Activated naive CD4-positive, alpha-beta T cell treated with anti-CD3 and anti-CD28 coated beads, Interleukin-2, amount 50 U/mL, for 72 hours (primary cell): ENCODE measurements at regions not wholly inside any gene's neighbourhood (a gene's known extent, or its start where the extent isn't known, plus 50 kb on each side); places are given as distances from the start of the nearest gene placed in this dataset.
"Not testable (repeated sequence)": the region's sequence is repeated elsewhere in the genome, so short reads cannot be mapped to it uniquely, and the experiment has no call there.

Experiments
- ATAC-seq, 2 donors: fragments of 150-1000 bp; cut with Tn5 transposase; 2 replicates each; pipeline ENCODE4 v1.10.0; 2021; ENCODE audit warnings: mild to moderate bottlenecking in 2 of 2, moderate library complexity in 2 of 2
- DNase-seq, 2 donors: peaks; one replicate each; pipeline ENCODE4 v3.0.0; 2021 to 2022; ENCODE audit warnings: low spot score in 2 of 2
- H3K27ac Mint-ChIP-seq, 2 donors: one replicate each; pipeline ENCODE4 v1.8.0; 2022; ENCODE audit warnings: mild to moderate bottlenecking in 2 of 2, mixed read lengths in 2 of 2
- H3K36me3 Mint-ChIP-seq, 2 donors: one replicate each; pipeline ENCODE4 v1.8.0; 2022; ENCODE audit warnings: mixed read lengths in 2 of 2
- H3K9me3 Mint-ChIP-seq, 2 donors: one replicate each; pipeline ENCODE4 v1.8.0; 2022; ENCODE audit warnings: mixed read lengths in 2 of 2

DNA sequence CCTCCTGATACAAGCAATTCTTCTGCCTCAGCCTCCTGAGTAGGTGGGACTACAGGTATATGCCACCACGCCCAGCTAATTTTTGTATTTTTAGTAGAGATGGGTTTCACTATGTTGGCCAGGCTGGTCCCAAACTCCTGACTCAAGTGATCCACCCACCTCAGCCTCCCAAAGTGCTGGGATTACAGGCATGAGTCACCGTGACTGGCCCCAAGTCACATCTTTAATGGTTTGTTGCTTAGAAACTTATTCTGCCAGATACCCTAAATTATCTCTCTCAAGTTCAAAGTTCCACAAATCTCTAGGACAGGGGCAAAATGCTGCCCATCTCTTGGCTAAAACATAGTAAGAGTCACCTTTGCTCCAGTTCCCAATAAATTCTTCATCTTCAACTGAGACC is 444.1 kb upstream of the HSF2 start:
- H3K27ac Mint-ChIP-seq, H3K9me3 Mint-ChIP-seq, ATAC-seq, H3K36me3 Mint-ChIP-seq, DNase-seq: not testable (repeated sequence)

DNA sequence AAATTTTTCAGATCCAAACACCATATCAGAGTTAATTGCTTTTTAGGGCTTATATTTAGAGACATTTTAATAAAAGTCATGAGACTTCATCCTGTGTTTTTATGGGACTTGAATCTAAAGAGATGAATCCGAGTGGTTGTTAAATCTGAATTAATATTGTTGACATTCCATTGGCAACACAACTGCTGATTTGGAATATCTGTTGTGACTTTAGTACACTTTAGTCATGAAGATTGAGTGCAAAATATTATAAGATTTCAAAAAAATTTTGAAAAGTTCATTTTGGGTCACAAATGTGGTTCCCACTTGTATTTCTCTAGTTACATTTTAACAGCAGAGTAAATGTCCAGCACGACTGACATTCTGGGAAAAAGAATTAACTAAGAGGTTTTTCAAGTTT is 442.7 kb upstream of the HSF2 start:
- no peaks in the 10 kb centered on the region for H3K9me3 Mint-ChIP-seq
- H3K36me3 Mint-ChIP-seq, result no peaks in the 10 kb centered on the region
- no peak overlapping the region for H3K27ac Mint-ChIP-seq
- ATAC-seq (no peak), DNase-seq (no peak)

DNA sequence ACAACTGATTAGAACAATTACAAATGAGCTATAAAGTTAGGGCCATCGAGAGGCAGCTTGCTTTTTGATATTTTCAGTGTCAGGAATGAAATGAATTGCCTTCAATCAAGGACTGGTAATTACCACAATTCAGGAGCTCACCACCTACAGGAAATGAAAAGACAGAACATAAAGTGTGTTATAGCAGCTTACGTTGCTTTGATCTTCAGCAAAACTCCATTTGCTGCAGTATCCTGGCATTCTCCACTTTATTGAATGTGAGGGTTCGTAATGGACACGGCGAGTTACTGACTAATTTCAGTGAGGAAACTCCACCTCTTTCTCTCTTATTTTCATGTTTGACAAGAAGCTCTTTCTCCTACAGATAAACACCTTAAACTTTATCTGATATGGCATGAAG is 440.0 kb upstream of the HSF2 start:
- DNase-seq (no peak), ATAC-seq (no peak)
- H3K27ac Mint-ChIP-seq, result no peak overlapping the region
- H3K9me3 Mint-ChIP-seq, result no peaks in the 10 kb centered on the region
- H3K36me3 Mint-ChIP-seq, result no peaks in the 10 kb centered on the region

DNA sequence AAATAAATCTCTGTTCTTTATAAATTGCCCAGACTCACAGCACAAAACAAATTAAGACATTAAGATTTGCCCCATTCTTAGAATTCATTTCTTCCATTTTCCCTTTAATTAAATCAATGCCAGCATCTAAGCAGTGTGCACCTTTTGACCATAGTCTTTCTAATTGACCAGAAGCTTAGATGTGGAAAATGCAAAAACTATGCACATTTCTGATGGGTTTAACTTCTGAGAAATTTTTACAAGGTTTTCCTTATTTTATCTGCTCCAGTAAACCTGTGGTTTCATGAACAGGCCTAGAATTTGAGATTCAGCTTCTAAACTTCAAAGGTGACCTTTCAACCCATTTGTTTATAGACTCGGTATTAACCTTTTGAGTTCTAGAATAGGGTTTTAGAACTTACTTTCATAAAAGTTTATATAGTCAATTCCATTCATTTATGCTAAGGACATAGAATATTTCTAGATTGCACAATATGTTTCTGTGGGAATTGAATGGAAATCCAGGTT is 437.8 kb upstream of the HSF2 start:
- ATAC-seq (no peak), DNase-seq (no peak)
- H3K9me3 Mint-ChIP-seq, result no peaks in the 10 kb centered on the region
- H3K36me3 Mint-ChIP-seq, result no peaks in the 10 kb centered on the region
- no peak overlapping the region for H3K27ac Mint-ChIP-seq

DNA sequence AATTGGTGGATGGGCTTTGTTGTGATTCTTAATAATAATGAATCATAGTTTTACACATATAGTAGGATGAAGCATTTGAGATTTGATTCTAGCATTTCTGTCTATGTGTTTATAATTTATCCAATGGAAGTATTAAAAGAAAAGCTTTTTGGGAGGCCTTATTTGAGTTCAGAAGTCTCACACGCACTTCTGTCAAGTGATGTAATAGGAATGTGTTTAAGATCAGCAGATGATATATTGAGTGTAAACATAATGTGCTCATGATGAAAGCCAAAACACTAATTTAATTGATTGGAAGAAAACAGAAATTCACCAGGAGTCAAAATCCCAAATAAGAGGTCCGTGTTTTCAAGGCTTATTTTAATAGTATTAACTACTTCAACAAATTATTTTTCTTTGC is 435.6 kb upstream of the HSF2 start:
- DNase-seq (no peak), ATAC-seq (no peak)
- Mint-ChIP-seq H3K27ac (no peak overlapping the region), H3K36me3 (no peaks in the 10 kb centered on the region), H3K9me3 (no peaks in the 10 kb centered on the region)

DNA sequence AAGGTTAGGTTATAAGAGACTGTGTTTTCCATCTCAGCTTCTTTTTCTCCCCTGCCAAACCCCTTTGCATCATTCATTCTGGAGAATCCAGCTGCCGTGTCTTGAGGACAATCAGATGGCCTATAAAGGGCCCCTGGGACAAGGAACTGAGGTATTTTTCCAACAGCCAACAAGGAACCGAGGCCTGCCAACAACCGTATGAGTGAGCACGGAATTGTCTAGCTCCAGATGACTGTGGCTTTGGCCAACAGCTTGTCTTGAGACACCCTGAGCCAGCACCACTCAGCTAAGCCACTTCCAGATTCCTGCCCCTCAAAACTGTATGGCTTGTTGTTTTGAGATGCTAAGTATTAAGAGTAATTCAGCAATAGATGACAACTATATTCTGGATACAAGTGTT is 433.7 kb upstream of the HSF2 start:
- no peaks in the 10 kb centered on the region for H3K9me3 Mint-ChIP-seq
- ATAC-seq (no peak), DNase-seq (no peak)
- H3K27ac Mint-ChIP-seq, result no peak overlapping the region
- H3K36me3 Mint-ChIP-seq, result no peaks in the 10 kb centered on the region

DNA sequence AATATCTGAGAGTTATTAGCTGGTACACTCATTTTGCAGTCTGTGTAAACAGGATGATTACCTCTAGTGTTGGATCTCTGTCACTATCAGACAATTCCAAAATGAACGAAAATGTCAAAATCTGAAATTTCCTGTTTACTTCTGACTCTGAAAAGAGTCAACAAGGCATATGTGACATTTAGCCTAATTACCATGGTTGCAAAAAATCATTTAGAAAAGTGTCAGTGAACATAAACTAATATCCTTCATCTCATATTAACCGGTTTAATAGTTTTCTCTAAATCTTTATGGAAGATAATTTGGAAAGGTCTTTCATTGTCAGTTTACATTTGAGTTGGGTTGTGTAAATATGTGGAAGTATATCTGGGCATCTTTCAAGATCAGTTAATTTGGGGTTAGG is 431.8 kb upstream of the HSF2 start:
- Mint-ChIP-seq H3K9me3 (no peaks in the 10 kb centered on the region), H3K27ac (no peak overlapping the region), H3K36me3 (no peaks in the 10 kb centered on the region)
- ATAC-seq, result no peak
- DNase-seq, result no peak

DNA sequence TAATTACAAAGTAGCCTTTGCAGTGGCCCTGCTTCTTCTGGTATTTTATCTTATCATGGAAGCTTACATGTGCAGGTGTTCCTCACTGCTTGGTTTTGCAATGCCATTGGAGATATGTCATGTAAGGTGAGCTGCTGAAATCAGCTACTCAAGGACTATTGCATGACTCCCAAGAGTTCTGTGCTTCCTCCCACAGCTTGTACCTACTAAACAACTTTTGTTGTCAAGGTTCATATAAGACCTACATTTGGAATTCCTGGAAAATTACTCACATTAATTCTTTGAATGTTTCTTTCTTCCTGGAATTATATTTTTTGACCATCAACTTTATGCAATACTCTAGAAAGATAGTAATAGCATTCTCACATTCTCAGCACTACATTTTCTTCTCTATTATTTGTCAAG is 427.5 kb upstream of the HSF2 start:
- peaks cover 0 to 7% of the 10 kb centered on the region in 2 donors for H3K9me3 Mint-ChIP-seq
- H3K36me3 Mint-ChIP-seq, result no peaks in the 10 kb centered on the region
- ATAC-seq (no peak), DNase-seq (no peak)
- no peak overlapping the region for H3K27ac Mint-ChIP-seq

- no peak overlapping the region for H3K27ac Mint-ChIP-seq
- ATAC-seq (no peak), DNase-seq (no peak)
- H3K36me3 Mint-ChIP-seq, result peaks cover 0 to 8% of the 10 kb centered on the region in 2 donors
- H3K9me3 Mint-ChIP-seq, result peaks cover 7 to 10% of the 10 kb centered on the region in 2 donors
These were observed 414.5 kb upstream of the HSF2 start for GRCh38 chr6:121984956-121985355.

- Mint-ChIP-seq H3K9me3 (peaks cover 0 to 6% of the 10 kb centered on the region in 2 donors), H3K36me3 (peaks cover 0 to 10% of the 10 kb centered on the region in 2 donors), H3K27ac (no peak overlapping the region)
- DNase-seq, result no peak
- no peak for ATAC-seq
These were observed 406.1 kb upstream of the HSF2 start for GRCh38 chr6:121993362-121993761.

DNA sequence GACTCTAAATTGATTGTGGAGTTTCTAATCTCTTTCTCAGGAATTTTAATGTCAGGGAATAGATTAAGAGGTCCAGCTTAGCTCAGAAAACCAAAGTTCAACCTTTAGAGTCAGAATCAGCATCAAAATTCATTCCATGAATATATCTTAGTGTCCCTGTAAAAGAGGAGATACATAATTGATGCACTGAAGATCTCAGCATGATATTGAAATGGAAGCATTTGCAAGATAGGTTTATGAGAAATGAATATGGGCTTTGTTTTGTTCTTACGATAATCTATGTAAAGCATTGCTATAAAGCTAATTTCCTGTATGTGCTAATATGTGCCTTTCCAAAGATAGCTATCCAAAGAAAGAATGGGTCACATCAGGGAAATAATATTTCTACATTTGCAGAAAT is 404.5 kb upstream of the HSF2 start:
- ATAC-seq (no peak), DNase-seq (no peak)
- Mint-ChIP-seq H3K36me3 (peaks cover 0 to 10% of the 10 kb centered on the region in 2 donors), H3K9me3 (peaks cover 0 to 6% of the 10 kb centered on the region in 2 donors), H3K27ac (no peak overlapping the region)

- DNase-seq (no peak), ATAC-seq (no peak)
- peaks cover 0 to 6% of the 10 kb centered on the region in 2 donors for H3K36me3 Mint-ChIP-seq
- H3K9me3 Mint-ChIP-seq, result peaks cover 2 to 4% of the 10 kb centered on the region in 2 donors
- H3K27ac Mint-ChIP-seq, result no peak overlapping the region
These were observed 400.8 kb upstream of the HSF2 start for GRCh38 chr6:121998631-121999030.

DNA sequence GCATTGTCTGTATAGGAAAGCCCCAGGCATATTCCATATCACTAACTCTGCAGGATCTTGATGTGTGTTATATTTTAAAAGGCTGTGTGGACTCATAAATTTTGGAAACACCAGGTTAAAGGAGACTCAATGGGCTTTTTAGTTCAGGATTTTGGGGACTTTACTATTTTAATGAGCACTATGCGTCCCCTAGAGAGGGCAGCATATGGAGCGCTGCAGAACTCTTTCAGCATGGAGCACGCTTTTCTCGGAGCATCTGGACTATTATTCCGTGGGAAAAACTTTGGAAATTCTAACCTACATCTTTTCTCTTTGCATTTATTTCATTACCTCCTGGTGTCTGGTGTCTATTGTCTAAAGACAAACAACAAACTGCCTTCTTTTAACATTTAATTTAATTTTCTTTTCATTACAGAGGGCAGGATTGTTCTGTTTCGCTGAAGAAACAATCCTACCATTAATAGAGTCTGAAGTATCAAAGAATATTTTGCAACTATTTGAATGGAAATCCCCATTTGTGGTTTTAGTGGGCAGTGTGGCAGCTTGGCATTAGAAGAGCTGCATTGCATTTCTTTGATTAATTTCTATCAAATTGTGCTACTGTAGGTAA is 399.9 kb upstream of the HSF2 start:
- no peak for ATAC-seq
- Mint-ChIP-seq H3K9me3 (peaks cover 0 to 4% of the 10 kb centered on the region in 2 donors), H3K36me3 (no peaks in the 10 kb centered on the region), H3K27ac (no peak overlapping the region)
- DNase-seq, result no peak

DNA sequence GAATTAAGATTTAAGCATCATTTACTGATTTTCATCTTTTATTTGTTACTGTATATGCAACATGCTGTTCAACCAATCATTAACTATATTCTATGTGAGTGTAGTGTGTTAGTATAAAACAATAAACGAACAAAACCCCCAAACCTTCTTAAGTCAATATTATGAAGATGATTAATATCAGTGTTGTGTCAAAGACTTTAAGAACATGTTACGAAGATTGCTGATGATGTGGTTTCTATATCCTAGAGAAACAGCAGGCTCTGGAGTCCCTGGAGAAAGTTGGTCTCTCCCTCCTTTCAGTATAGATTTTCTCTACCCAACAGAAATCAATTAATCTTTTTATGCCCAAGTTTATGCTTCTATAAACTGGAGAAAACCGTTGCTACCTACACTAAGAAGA is 393.8 kb upstream of the HSF2 start:
- no peak overlapping the region for H3K27ac Mint-ChIP-seq
- no peak for DNase-seq
- ATAC-seq, result no peak
- H3K9me3 Mint-ChIP-seq, result peaks cover 0 to 4% of the 10 kb centered on the region in 2 donors
- H3K36me3 Mint-ChIP-seq, result no peaks in the 10 kb centered on the region

- ATAC-seq (no peak), DNase-seq (no peak)
- Mint-ChIP-seq H3K36me3 (no peaks in the 10 kb centered on the region), H3K9me3 (no peaks in the 10 kb centered on the region), H3K27ac (no peak overlapping the region)
These were observed 392.1 kb upstream of the HSF2 start for GRCh38 chr6:122007339-122007738.

DNA sequence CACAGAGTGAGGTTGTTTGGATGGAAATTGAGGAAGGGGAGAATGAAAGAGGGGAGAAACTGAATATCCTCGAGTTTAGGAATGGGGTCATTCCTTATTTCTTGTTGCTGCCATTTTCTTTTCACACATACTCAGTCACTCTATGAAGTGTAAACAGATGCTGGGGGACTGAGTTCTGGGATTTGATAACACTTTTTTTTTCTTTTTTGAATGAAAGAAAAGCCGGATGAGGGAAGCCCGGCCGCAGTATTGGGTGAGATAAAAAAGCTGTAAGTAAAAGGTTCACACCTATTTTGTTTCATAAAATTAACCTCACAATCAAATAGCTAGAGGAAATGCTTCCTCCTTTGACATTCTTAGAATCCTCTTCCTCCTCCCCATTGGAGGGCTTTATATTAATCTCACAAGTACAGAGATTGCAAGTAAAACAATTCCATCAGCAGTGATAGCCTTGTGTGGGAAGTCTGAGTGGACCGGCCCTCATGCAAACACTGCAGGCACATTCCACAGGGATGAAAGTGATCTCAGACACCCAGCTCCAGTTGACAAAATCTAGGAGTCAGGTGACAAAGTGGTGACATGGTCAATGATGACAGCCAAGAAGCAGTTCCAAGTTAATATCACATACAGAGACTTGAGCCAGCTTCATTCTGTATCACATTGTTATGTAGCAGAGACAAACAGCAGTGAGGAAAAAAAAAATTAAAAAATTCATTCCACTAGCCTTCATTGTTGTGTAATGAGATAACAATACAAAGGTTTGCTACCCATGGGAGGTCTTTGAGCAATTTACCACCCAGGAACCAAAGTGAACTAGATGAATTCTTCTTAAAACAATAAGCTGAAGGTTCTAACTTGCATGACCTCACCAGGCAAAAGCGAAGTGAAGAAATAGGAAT is 391.1 kb upstream of the HSF2 start:
- ATAC-seq (no peak), DNase-seq (no peak)
- H3K27ac Mint-ChIP-seq, result no peak overlapping the region
- H3K9me3 Mint-ChIP-seq, result no peaks in the 10 kb centered on the region
- H3K36me3 Mint-ChIP-seq, result no peaks in the 10 kb centered on the region

- no peak for ATAC-seq
- H3K27ac Mint-ChIP-seq, result no peak overlapping the region
- DNase-seq, result no peak
- H3K36me3 Mint-ChIP-seq, result no peaks in the 10 kb centered on the region
- H3K9me3 Mint-ChIP-seq, result no peaks in the 10 kb centered on the region
These were observed 390.5 kb upstream of the HSF2 start for GRCh38 chr6:122009000-122009350.

GRCh38 chr6:122012578-122012977 is 386.9 kb upstream of the HSF2 start:
- Mint-ChIP-seq H3K27ac (no peak overlapping the region), H3K9me3 (no peaks in the 10 kb centered on the region), H3K36me3 (no peaks in the 10 kb centered on the region)
- DNase-seq, result no peak
- ATAC-seq, result no peak
